ENCODE measurements at regions not wholly inside any gene's neighbourhood (a gene's known extent, or its start where the extent isn't known, plus 50 kb on each side); places are given as distances from the start of the nearest gene placed in this dataset.

DNA sequence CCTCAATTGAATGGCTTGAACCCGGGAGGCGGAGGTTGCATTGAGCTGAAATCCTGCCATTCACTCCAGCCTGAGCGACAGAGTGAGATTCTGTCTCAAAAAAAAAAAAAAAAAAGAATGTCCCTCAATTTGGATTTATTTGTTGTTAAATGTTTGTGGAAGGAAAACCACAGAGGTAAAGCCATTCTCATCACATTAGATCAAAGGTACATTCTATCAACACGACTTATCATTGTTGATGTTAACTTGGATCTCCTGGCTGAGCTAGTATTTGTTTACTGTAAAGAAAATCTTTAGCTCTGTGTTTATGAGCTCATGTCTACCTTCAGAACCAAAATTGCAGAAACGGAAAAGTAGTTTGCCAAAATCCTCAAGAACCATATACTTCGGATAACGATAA, 91.4 kb upstream of the SALL4 start:
- H3K27ac Mint-ChIP-seq, result no peak overlapping the region
- no peaks in the 10 kb centered on the region for H3K27me3 Mint-ChIP-seq
- no peaks in the 10 kb centered on the region for H3K9me3 Mint-ChIP-seq
- CTCF ChIA-PET, result no interaction called here
- no peak overlapping the region for H3K4me3 Mint-ChIP-seq
- H3K4me1 Mint-ChIP-seq, result no peaks in the 10 kb centered on the region
- H3K36me3 Mint-ChIP-seq, result no peaks in the 10 kb centered on the region
- no peak for DNase-seq

DNA sequence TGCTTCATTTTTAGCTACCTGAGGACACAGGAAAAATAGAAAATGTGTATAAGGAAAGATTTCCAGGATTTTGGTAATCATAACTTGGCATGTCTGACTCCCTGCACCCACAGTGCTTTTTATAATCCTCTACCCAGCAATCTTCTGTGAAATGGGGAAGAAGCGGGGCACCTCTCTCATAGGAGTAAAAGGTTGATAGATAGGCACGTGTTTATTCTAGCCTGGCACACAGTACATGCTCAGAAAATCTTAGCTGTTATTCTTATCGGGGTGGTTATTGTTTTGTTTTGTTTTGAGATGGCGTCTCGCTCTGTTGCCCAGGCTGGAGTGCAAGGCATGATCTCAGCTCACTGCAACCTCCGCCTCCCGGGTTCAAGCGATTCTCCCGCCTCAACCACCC, 87.7 kb upstream of the SALL4 start:
- CTCF ChIA-PET, result no interaction called here
- no peaks in the 10 kb centered on the region for H3K36me3 Mint-ChIP-seq
- H3K27me3 Mint-ChIP-seq, result no peaks in the 10 kb centered on the region
- H3K4me3 Mint-ChIP-seq, result no peak overlapping the region
- no peak overlapping the region for H3K27ac Mint-ChIP-seq
- H3K4me1 Mint-ChIP-seq, result no peaks in the 10 kb centered on the region
- no peak for DNase-seq
- H3K9me3 Mint-ChIP-seq, result no peaks in the 10 kb centered on the region

DNA sequence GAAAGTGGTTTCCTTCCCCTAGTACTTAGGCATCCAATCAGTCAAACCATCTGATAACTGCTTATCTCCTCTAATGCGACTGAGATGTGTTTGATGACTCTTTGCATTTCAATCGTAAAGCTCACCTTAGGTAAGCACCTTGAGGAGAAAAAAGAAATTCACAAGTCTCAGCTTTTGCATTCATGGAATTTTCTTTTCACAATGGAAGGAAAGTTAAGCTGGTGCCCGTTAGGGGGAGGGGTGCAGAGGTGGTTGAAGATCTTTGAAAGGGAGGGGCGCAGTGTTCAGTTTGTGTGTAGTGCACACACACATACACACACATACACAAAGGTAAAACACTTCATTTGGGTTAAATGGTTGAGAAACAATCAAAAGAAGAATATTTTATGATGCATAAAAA, 87.1 kb upstream of the SALL4 start:
- no peak overlapping the region for H3K4me3 Mint-ChIP-seq

DNA sequence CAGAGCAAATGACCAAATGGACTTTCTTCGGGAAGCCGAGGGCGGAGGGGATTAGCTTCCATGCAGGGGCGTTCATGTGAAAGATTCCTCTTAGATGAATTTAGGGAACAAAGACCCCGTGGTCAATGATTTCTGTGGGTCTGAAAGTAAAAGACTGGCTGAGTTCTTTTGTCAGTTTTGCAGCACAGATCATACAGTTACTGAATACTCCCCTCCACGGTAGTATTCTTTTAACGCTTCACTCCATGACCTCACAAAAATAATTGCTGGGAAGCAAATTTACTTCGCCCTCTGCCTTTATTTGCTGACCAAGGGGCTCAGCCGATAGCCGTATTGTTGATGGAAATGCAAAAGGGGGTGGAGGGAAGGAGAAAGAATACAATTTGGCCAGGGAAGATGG, 86.0 kb upstream of the SALL4 start:
- H3K27me3 Mint-ChIP-seq, result no peaks in the 10 kb centered on the region
- H3K4me3 Mint-ChIP-seq, result no peak overlapping the region
- no peak for DNase-seq
- H3K27ac Mint-ChIP-seq, result no peak overlapping the region
- CTCF ChIA-PET, result no interaction called here
- no peaks in the 10 kb centered on the region for H3K4me1 Mint-ChIP-seq
- no peaks in the 10 kb centered on the region for H3K9me3 Mint-ChIP-seq
- H3K36me3 Mint-ChIP-seq, result no peaks in the 10 kb centered on the region

More for the DNA sequence above, 87.1 kb upstream of the SALL4 start:
- Mint-ChIP-seq H3K36me3 (no peaks in the 10 kb centered on the region), H3K9me3 (no peaks in the 10 kb centered on the region), H3K4me1 (no peaks in the 10 kb centered on the region), H3K27ac (no peak overlapping the region), H3K27me3 (no peaks in the 10 kb centered on the region)
- CTCF ChIA-PET, result no interaction called here
- no peak for DNase-seq

DNA sequence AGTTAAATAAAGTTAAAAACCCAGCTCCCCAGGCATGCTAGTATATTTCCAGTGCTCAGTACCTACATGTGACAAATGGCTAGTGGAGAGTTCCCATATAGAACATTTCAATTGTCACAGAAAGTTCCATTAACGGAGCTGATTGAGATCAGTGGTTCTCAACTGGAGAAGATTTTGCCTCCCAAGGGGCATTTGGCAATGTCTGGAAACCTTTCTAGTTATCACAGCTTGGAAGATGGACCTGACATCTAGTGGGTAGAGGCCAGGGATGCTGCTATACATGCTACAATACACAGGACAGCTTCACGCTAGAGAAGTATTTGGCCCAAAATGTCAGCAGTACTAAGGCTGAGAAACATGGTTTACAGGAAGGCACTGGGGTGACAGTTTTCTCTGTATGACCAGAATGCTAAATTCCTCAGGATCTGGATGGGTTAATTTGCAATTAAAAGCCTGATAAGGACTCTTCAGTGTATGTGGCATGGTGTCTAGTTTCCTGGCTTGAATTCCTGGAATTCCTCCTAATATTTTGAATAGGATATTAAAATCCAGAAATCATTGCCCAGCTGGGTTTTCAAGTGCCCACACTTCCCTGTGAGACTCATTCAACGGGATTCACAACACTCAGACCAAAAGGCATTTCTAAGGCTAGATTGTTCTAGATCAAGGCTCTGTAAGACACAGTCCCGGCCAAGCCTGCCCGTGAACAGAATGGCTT, 84.7 kb upstream of the SALL4 start:
- Mint-ChIP-seq H3K4me3 (no peak overlapping the region), H3K27ac (no peak overlapping the region), H3K9me3 (no peaks in the 10 kb centered on the region), H3K36me3 (no peaks in the 10 kb centered on the region), H3K27me3 (no peaks in the 10 kb centered on the region), H3K4me1 (no peaks in the 10 kb centered on the region)
- CTCF ChIA-PET, result no interaction called here
- DNase-seq, result no peak

DNA sequence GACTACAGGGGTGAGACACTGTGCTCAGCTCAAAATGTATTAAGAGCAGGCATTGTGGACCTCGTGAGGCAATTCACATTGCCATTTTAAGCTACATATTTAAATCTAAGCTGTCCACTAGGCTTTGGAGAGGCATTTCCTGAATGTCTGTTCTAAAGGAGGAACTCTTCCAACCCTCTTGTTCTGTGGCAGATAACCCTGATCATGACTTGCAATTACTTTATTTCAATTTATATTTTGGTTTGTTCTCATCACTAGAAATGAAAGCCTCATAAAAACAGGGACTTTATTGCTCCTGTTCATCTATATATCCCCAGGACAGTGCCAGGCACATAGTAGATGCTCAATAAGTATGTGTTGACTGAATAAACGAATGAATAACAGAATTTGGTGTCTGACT, 84.0 kb upstream of the SALL4 start:
- H3K9me3 Mint-ChIP-seq, result no peaks in the 10 kb centered on the region
- CTCF ChIA-PET, result no interaction called here
- no peak overlapping the region for H3K27ac Mint-ChIP-seq
- no peaks in the 10 kb centered on the region for H3K36me3 Mint-ChIP-seq
- no peak for DNase-seq
- H3K27me3 Mint-ChIP-seq, result no peaks in the 10 kb centered on the region
- H3K4me1 Mint-ChIP-seq, result no peaks in the 10 kb centered on the region
- no peak overlapping the region for H3K4me3 Mint-ChIP-seq

DNA sequence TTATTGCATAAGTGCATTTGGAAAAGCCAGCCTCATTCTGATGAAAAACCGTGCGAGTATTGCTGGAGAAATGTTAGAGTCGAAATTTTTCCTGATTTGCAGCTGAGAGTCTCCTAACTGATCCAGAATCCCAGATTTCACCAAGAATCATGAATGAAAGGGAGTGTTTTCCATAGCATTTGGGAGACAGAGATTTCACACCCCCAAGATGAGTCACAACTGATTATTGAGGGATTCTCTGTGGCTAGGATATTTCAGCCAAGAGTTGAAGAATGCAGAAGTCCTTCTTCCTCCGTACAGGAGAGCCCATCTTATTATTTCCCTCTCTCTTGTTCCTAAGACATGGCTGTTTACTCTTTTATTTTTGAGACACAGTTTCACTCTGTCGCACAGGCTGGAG, 82.2 kb upstream of the SALL4 start:
- Mint-ChIP-seq H3K4me1 (no peaks in the 10 kb centered on the region), H3K27me3 (no peaks in the 10 kb centered on the region), H3K36me3 (no peaks in the 10 kb centered on the region), H3K4me3 (no peak overlapping the region), H3K27ac (no peak overlapping the region), H3K9me3 (no peaks in the 10 kb centered on the region)
- CTCF ChIA-PET, result interaction anchor here (0.7 kb wide), 1 partner anchor 1255 kb away, joined by 4 read pairs; no protein-coding TSS in a partner anchor
- DNase-seq, result no peak

DNA sequence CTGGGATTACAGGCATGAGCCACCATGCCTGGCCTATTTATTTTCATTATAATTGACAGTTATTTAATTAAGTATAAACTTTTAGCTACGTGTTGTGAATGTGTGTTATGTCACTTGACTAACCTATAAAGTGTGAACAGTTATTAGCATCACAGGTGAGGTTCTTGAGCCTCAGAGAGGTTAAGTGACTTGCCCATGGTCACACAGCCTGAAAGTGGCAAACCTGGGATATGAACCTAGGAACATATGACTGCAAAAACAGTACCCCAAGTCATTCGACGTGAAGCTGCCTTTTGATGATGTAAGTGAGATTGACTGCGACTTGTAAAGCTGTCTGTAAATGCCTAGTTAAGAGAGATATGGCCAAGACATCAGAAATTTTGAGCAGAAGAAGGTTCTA, 77.9 kb upstream of the SALL4 start:
- H3K27ac Mint-ChIP-seq, result no peak overlapping the region
- CTCF ChIA-PET, result no interaction called here
- H3K27me3 Mint-ChIP-seq, result no peaks in the 10 kb centered on the region
- no peaks in the 10 kb centered on the region for H3K36me3 Mint-ChIP-seq
- H3K4me1 Mint-ChIP-seq, result no peaks in the 10 kb centered on the region
- no peak for DNase-seq
- no peaks in the 10 kb centered on the region for H3K9me3 Mint-ChIP-seq
- H3K4me3 Mint-ChIP-seq, result no peak overlapping the region

DNA sequence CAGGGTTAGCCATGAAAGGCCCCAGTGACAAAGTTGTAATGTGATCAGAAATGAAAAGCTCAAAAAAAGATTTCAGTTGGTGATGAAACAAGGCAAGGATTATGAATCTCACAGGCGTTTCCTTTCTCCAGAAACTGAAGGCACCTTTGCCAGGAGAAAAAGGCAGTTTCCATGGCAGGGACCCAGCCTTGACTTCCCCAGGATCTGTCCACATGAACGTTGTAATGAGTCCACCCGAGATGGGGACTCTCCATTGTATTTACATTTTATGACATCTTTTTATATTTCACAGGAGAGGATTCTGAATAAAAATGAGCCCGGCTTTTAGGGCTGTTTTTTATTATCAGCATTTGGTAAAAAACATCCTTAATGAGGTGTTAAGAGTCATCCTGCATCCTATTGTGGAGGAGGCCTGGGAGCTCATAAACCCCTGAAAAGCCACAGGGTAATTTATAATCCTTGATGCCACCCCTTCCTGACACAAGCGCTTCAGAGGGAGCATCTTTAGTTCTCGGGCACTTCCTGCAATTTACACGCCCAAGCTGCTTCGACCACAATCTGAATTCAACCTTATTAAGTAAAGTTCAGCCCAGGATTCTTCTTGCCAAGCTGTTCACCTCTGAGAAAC, 74.1 kb upstream of the SALL4 start:
- CTCF ChIA-PET, result no interaction called here
- Mint-ChIP-seq H3K36me3 (no peaks in the 10 kb centered on the region), H3K4me1 (no peaks in the 10 kb centered on the region), H3K27me3 (peaks cover 8% of the 10 kb centered on the region), H3K9me3 (no peaks in the 10 kb centered on the region), H3K27ac (no peak overlapping the region), H3K4me3 (no peak overlapping the region)
- DNase-seq, result no peak

DNA sequence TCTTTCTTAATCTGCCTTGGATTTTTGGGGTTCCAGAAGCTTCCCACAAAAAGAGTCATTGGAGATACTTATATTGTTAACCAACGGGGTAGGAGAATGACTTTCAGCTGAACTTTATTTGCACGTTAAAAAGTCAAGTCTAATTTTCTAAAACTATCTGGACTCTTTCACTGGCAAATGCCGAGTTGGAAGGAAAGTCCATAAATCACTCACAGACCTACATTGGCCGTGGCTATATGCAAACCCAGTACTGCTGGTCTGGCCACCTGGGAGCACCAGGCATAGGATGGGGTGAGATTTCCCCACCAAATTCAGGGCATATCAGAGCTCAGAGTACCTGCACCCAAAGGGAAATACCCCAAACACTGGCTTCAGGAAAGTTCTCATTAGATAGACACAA, 71.3 kb upstream of the SALL4 start:
- Mint-ChIP-seq H3K4me3 (no peak overlapping the region), H3K27me3 (peaks cover 8% of the 10 kb centered on the region), H3K9me3 (no peaks in the 10 kb centered on the region), H3K4me1 (no peaks in the 10 kb centered on the region), H3K36me3 (no peaks in the 10 kb centered on the region), H3K27ac (no peak overlapping the region)
- no peak for DNase-seq
- CTCF ChIA-PET, result interaction anchor here (0.6 kb wide), 1 partner anchor 292 kb away, joined by 3 read pairs; no protein-coding TSS in a partner anchor

DNA sequence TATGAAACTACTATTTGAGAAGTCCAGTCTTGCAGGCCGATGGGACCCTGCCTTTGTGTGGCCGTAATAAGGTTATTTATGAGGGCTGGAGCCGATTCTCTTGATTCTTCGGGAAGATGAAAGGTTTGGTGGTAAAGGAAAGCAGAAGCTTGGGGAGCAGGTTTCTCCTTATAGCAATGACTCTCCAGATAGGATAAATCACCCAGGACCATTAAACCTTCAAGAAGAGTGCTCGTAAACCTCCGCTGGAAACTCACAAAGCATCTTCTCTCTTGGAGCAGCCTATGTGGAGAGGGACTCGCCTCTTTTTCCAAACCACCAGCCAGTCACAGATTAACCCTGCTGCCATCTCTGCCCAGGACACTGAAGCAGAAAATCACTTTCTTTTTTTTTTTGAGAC, 69.6 kb upstream of the SALL4 start:
- CTCF ChIA-PET, result no interaction called here

DNA sequence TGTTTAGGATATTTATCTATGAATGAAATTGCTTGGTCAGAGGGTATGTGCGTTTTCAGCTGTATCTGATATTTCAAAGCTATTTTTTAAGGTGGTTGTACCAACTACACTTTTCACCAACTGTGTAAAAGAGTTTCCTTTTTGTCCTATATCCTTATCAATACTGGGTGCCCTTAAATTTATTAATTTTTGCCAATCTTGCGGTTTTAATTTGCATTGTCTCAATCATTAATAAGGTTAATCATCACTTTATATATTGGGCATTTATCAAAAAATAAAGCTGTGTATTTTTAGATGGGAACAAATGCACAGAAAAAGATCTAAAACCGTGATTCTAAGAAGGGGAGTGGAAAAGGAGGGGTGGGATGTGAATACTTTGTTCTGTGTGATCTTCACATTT, 66.7 kb upstream of the SALL4 start:
- peaks cover 8% of the 10 kb centered on the region for H3K27me3 Mint-ChIP-seq
- no peak overlapping the region for H3K27ac Mint-ChIP-seq
- CTCF ChIA-PET, result no interaction called here
- H3K4me3 Mint-ChIP-seq, result no peak overlapping the region
- no peaks in the 10 kb centered on the region for H3K9me3 Mint-ChIP-seq
- no peaks in the 10 kb centered on the region for H3K36me3 Mint-ChIP-seq
- DNase-seq, result no peak
- no peaks in the 10 kb centered on the region for H3K4me1 Mint-ChIP-seq

More for the DNA sequence above, 69.6 kb upstream of the SALL4 start:
- Mint-ChIP-seq H3K9me3 (no peaks in the 10 kb centered on the region), H3K36me3 (no peaks in the 10 kb centered on the region), H3K27me3 (peaks cover 8% of the 10 kb centered on the region), H3K4me3 (no peak overlapping the region), H3K27ac (no peak overlapping the region), H3K4me1 (no peaks in the 10 kb centered on the region)
- no peak for DNase-seq

DNA sequence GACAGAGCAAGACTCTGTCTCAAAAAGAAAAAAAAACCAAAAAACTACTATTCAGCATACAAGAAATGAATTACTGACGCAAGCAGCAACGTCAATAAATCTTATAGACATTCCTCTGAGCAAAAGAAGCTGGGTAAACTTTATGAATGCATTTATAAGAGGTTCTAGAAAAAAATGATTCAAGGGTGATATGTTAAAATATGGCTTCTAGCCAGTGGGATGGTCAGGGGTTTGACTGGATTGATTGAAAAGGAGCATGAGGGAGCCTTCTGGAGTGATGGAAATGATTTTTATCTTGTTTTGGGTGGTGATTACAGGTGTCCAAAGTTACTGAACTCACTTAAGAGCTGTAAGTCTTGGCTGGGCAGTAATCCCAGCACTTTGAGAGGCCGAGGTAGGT, 64.9 kb upstream of the SALL4 start:
- no peak for DNase-seq
- Mint-ChIP-seq H3K36me3 (no peaks in the 10 kb centered on the region), H3K4me3 (no peak overlapping the region), H3K27me3 (peaks cover 8% of the 10 kb centered on the region), H3K9me3 (no peaks in the 10 kb centered on the region), H3K4me1 (no peaks in the 10 kb centered on the region), H3K27ac (no peak overlapping the region)
- CTCF ChIA-PET, result no interaction called here

DNA sequence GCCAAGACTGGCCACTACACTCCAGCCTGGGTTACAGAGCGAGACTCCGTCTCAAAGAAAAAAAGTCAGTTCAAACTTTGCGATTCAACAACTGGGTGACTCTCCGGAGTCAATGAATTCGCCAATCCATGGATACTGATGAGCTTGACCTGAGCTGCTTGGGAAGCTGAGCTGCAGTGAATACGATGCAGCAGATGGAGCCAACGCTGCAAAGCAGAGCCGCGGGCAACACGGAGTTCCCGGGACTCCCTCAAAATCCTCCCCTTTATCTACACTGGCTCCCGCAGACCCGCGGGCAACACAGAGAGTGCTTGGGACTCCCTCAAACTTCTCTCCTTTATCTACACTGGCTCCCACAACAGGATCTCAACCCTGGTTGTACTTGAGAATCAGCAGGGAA, 62.6 kb upstream of the SALL4 start:
- Mint-ChIP-seq H3K4me3 (no peak overlapping the region), H3K27me3 (peaks cover 4% of the 10 kb centered on the region)
- CTCF ChIA-PET, result no interaction called here

DNA sequence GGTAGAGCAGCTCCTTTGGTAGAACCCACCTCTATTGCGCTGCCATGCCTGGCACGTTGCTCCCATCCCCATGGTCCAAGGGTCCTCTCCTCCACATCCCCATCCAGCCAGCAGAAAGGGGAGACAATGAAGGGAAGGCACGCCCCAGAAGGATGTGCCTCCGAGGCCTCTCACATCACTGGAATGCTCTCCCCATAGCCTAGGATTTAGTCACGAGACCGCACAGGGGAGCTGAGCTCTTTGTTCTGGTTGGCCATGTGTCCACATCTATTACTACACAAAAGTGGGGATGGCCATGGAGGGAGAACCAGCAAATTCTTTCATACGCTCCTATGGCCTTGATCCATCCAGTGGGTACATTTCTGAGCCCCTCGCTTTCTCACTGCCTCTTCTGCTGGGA, 60.5 kb upstream of the SALL4 start:
- Mint-ChIP-seq H3K36me3 (no peaks in the 10 kb centered on the region), H3K27me3 (peaks cover 4% of the 10 kb centered on the region), H3K4me1 (no peaks in the 10 kb centered on the region), H3K4me3 (no peak overlapping the region), H3K9me3 (no peaks in the 10 kb centered on the region), H3K27ac (no peak overlapping the region)
- DNase-seq, result no peak
- CTCF ChIA-PET, result no interaction called here

More for the DNA sequence above, 62.6 kb upstream of the SALL4 start:
- H3K27ac Mint-ChIP-seq, result no peak overlapping the region
- no peaks in the 10 kb centered on the region for H3K36me3 Mint-ChIP-seq
- H3K9me3 Mint-ChIP-seq, result no peaks in the 10 kb centered on the region
- DNase-seq, result no peak
- H3K4me1 Mint-ChIP-seq, result no peaks in the 10 kb centered on the region
